NB4 (cell line): ENCODE measurements at regions not wholly inside any gene's neighbourhood (a gene's known extent, or its start where the extent isn't known, plus 50 kb on each side); places are given as distances from the start of the nearest gene placed in this dataset.

ENCODE experiments used
- MAX ChIP-seq: IDR thresholded peaks from 2 replicates; pipeline ENCODE4 v1.6.1; 2011; ENCODE audit warnings: low read depth, low read length
- POLR2A ChIP-seq: IDR thresholded peaks from 2 replicates; pipeline ENCODE4 v1.6.1; 2011; ENCODE audit warnings: mild to moderate bottlenecking; ENCODE audit not compliant: insufficient read length; ENCODE audit errors: extremely low read depth

DNA sequence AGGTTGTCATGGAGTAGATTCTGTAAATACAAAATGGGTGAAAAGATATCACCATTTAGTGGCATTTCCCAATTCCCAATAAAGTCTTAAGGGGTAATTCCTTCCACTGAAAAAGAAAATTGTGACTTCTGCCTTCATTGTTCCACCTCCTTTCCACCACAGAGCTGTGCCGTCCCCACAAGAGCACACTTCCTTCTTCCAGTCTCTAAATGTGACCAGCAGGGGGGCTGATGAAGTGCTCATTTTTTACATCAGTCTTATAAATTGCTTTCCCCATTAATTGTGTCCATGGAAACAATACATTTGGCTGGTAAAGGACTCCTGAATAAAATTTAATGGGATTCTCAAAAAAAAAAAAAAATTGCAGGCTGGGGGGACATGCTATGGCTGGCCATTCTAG lies 260.8 kb upstream of the PSMD7 start:
- TF ChIP-seq MAX (no peak), POLR2A (no peak)
